Panc1 (cell line): ENCODE measurements at regions not wholly inside any gene's neighbourhood (a gene's known extent, or its start where the extent isn't known, plus 50 kb on each side); places are given as distances from the start of the nearest gene placed in this dataset.

Experiments
- ATAC-seq: fragments of 200-7000 bp; cut with Tn5 transposase; 2 replicates; pipeline ENCODE4 v1.9.1; 2020; ENCODE audit warnings: mild to moderate bottlenecking, moderate library complexity
- BruUV-seq: library from RNA; stranded (reverse); fragments of 400-500 nt; replicated peaks from 2 replicates; lab custom pipeline; 2021; lab: Mats Ljungman, UMichigan
- CTCF ChIA-PET: fragments of 300-600 bp; sonication (Branson Sonifier 250); formaldehyde crosslinking; loops from one replicate; lab custom pipeline; 2022; ENCODE audit warnings: antibody characterized with exemption; lab: Charles Lee
- POLR2A ChIA-PET: fragments of 300-600 bp; sonication (Branson Sonifier 250); formaldehyde crosslinking; loops from one replicate; lab custom pipeline; 2022; ENCODE audit warnings: antibody characterized with exemption; lab: Charles Lee
- DNase-seq: peaks from one replicate; pipeline ENCODE4 v3.0.0-alpha.2; 2010; ENCODE audit warnings: low read depth, low spot score
- H3K27ac ChIP-seq: 2 replicates; pipeline ENCODE4 v1.5.1; 2011; ENCODE audit warnings: mild to moderate bottlenecking, low read length, inconsistent platforms
- H3K27me3 ChIP-seq: fragments of 200-500 bp; sonication (Bioruptor generic); 2 replicates; pipeline ENCODE4 v1.6.0; 2014; ENCODE audit warnings: low read length, inconsistent platforms; ENCODE audit not compliant: control insufficient read depth, insufficient read depth
- H3K36me3 ChIP-seq: fragments of 200-500 bp; sonication (Bioruptor generic); 2 replicates; pipeline ENCODE4 v1.5.1; 2014; ENCODE audit warnings: inconsistent platforms, mild to moderate bottlenecking, low read length, moderate library complexity; ENCODE audit not compliant: control insufficient read depth, insufficient read depth
- H3K4me1 ChIP-seq: 2 replicates; pipeline ENCODE4 v1.5.1; 2011; ENCODE audit warnings: inconsistent platforms, mild to moderate bottlenecking, low read length, moderate library complexity; ENCODE audit not compliant: control insufficient read depth, insufficient read depth
- H3K4me3 ChIP-seq, 2 experiments: 2 replicates each; pipeline ENCODE4 v1.5.1; 2011 to 2012; ENCODE audit warnings: low read depth in 2 of 2, low read length in 2 of 2, mild to moderate bottlenecking in 2 of 2, inconsistent platforms in 1 of 2, moderate library complexity in 1 of 2
- H3K9me3 ChIP-seq: fragments of 200-500 bp; sonication (Bioruptor generic); 2 replicates; pipeline ENCODE4 v1.5.1; 2014; ENCODE audit warnings: low read depth, mild to moderate bottlenecking, inconsistent platforms, low read length, moderate library complexity; ENCODE audit not compliant: control insufficient read depth, insufficient read depth
- POLR2AphosphoS5 ChIP-seq: IDR thresholded peaks from 2 replicates; pipeline ENCODE4 v1.6.1; 2012; ENCODE audit warnings: mild to moderate bottlenecking, low read depth, low read length, moderate library complexity
- SIN3A ChIP-seq: IDR thresholded peaks from 2 replicates; pipeline ENCODE4 v1.6.1; 2012; ENCODE audit warnings: low read depth, mild to moderate bottlenecking, low read length, moderate library complexity, borderline replicate concordance; ENCODE audit not compliant: insufficient read depth
- TCF7L2 ChIP-seq: IDR thresholded peaks from 2 replicates; pipeline ENCODE4 v1.6.1; 2011; ENCODE audit warnings: mild to moderate bottlenecking, low read depth, low read length, inconsistent platforms
- in situ Hi-C: cut with HindIII; loops from 2 replicates; pipeline ENCODE4 v1.10.0; 2016; ENCODE audit warnings: low sequenced_read_pairs, low pct_unique_long_range_greater_than_20kb
- intact Hi-C: fragments of 100-400 bp; cut with micrococcal nuclease; formaldehyde crosslinking; loops from one replicate; pipeline ENCODE4 v1.10.0; 2022; ENCODE audit not compliant: unreplicated experiment
- TF ChIP-seq, protein P1 (sequence below): fragments of 450-650 bp; IDR thresholded peaks from 2 replicates; pipeline ENCODE4 v1.5.1; 2017; ENCODE audit warnings: mild to moderate bottlenecking
- TF ChIP-seq, protein P2 (sequence below), 2 experiments: IDR thresholded peaks; 2 replicates each; pipeline ENCODE4 v1.6.1; 2011 to 2012; ENCODE audit warnings: low read depth in 2 of 2, control low read depth in 1 of 2, low read length in 1 of 2, mild to moderate bottlenecking in 1 of 2, moderate library complexity in 1 of 2; ENCODE audit not compliant: insufficient read depth in 1 of 2

DNA sequence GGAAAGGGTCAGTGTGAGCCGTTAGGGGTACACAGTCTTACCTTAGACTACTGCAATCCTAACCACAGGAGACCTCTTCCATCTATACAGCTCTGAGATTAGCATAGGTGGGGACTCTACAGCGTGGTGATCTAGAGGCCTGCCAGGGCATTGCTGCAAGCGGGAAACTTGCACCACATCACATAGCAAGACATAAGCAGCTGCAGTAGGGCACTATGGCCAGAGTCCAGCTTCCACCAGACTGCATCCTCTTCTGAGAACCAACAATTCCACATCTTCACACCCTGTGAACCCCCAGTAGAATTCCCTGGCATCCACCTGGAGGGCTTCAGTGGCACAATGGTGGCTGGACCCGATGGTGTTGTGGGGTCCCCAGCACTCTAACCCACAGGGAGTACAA lies 1564.3 kb upstream of the PRR20A start:
- Histone ChIP-seq H3K9me3 (no peaks in the 10 kb centered on the region), H3K4me3 (no peak overlapping the region), H3K36me3 (no peaks in the 10 kb centered on the region), H3K27ac (no peak overlapping the region), H3K27me3 (no peaks in the 10 kb centered on the region), H3K4me1 (no peaks in the 10 kb centered on the region)
- POLR2A ChIA-PET = no interaction called here
- DNase-seq (no peak), ATAC-seq (no peak)
- no TSS peak for BruUV-seq
- CTCF ChIA-PET = no interaction called here
- intact Hi-C loops (no loop called here), in situ Hi-C loops (no loop called here)
- no peak for TF ChIP-seq SIN3A
- TF ChIP-seq POLR2AphosphoS5 = no peak
- TF ChIP-seq, protein P1, sequence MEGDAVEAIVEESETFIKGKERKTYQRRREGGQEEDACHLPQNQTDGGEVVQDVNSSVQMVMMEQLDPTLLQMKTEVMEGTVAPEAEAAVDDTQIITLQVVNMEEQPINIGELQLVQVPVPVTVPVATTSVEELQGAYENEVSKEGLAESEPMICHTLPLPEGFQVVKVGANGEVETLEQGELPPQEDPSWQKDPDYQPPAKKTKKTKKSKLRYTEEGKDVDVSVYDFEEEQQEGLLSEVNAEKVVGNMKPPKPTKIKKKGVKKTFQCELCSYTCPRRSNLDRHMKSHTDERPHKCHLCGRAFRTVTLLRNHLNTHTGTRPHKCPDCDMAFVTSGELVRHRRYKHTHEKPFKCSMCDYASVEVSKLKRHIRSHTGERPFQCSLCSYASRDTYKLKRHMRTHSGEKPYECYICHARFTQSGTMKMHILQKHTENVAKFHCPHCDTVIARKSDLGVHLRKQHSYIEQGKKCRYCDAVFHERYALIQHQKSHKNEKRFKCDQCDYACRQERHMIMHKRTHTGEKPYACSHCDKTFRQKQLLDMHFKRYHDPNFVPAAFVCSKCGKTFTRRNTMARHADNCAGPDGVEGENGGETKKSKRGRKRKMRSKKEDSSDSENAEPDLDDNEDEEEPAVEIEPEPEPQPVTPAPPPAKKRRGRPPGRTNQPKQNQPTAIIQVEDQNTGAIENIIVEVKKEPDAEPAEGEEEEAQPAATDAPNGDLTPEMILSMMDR = no peak
- TF ChIP-seq, protein P2, sequence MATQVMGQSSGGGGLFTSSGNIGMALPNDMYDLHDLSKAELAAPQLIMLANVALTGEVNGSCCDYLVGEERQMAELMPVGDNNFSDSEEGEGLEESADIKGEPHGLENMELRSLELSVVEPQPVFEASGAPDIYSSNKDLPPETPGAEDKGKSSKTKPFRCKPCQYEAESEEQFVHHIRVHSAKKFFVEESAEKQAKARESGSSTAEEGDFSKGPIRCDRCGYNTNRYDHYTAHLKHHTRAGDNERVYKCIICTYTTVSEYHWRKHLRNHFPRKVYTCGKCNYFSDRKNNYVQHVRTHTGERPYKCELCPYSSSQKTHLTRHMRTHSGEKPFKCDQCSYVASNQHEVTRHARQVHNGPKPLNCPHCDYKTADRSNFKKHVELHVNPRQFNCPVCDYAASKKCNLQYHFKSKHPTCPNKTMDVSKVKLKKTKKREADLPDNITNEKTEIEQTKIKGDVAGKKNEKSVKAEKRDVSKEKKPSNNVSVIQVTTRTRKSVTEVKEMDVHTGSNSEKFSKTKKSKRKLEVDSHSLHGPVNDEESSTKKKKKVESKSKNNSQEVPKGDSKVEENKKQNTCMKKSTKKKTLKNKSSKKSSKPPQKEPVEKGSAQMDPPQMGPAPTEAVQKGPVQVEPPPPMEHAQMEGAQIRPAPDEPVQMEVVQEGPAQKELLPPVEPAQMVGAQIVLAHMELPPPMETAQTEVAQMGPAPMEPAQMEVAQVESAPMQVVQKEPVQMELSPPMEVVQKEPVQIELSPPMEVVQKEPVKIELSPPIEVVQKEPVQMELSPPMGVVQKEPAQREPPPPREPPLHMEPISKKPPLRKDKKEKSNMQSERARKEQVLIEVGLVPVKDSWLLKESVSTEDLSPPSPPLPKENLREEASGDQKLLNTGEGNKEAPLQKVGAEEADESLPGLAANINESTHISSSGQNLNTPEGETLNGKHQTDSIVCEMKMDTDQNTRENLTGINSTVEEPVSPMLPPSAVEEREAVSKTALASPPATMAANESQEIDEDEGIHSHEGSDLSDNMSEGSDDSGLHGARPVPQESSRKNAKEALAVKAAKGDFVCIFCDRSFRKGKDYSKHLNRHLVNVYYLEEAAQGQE (IDR thresholded peaks at IDR 0.05; ENCODE audit: insufficient read depth in 1 of 2, low read depth in 2 of 2, low read length in 1 of 2) = no peak
- no peak for TF ChIP-seq TCF7L2

DNA sequence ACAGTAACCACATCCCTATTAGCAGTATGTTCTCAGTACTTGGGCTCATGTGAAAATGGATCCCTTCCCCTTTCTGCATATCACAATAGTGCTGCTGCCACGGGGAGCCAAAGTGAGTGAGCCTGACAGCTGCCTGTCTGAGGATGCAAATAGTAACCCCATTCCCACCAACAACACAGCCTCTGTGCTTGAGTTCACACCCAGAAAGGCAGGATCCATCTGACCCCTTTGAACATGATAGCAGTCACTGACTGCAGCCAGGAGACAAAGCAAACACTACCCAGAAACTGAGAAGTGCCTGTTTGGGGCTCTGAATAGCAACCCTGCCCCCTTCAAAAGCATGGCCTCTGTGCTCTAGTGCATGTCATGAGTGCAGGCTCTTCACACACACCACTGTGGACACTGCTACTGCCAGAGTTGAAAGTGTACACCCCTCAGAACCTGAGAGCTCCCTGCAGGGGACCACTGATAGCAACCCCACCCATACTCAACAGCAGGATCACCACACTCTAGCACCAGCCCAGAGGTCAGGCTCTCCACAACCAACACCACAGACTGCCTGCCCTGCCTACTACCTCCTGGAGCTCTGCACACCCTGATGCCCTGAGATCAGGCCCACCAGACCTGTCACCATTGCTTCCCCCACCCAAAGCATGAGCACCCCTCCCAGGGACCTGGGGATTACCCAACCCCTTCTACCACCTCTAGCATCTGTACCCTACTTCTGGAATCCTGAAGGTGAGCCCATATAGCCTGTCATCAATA lies 1563.5 kb upstream of the PRR20A start:
- POLR2A ChIA-PET = no interaction called here
- ATAC-seq = no peak
- CTCF ChIA-PET = no interaction called here
- in situ Hi-C loops (no loop called here), intact Hi-C loops (no loop called here)
- DNase-seq = no peak
- H3K4me1 ChIP-seq = no peaks in the 10 kb centered on the region
- no TSS peak for BruUV-seq
- no peaks in the 10 kb centered on the region for H3K36me3 ChIP-seq
- H3K27ac ChIP-seq = no peak overlapping the region
- TF ChIP-seq, protein P2 (IDR thresholded peaks at IDR 0.05; ENCODE audit: insufficient read depth in 1 of 2, low read depth in 2 of 2, low read length in 1 of 2) = no peak
- TF ChIP-seq, protein P1 = no peak
- TF ChIP-seq TCF7L2 (no peak), POLR2AphosphoS5 (no peak), SIN3A (no peak)
- H3K27me3 ChIP-seq = no peaks in the 10 kb centered on the region
- no peak overlapping the region for H3K4me3 ChIP-seq
- no peaks in the 10 kb centered on the region for H3K9me3 ChIP-seq
